LoVo (cell line): ENCODE measurements at regions not wholly inside any gene's neighbourhood (a gene's known extent, or its start where the extent isn't known, plus 50 kb on each side); places are given as distances from the start of the nearest gene placed in this dataset.

Source experiments
- DNase-seq: peaks from one replicate; pipeline ENCODE4 v3.0.0-alpha.2; 2016; ENCODE audit warnings: low spot score

DNA sequence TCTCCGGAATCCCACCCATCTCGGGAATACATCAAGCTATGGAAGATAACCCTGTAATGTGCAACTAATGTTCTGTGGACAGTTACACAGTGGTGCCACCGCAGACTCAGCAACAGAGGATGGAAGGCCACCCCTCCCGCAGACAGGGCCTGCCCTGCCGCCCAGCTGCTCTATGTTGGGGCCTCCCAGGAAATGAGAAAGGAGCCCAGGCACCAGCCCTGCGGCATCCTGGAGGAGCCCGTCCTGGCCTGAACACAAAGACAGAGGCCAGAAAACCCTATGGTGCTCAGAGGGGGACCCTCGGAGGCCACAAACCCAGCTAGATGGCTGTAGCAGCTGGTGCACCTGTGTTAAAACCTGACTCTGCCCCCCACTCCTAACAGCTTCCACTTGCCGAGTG is 216.1 kb upstream of the RPL38 start:
- no peak for DNase-seq

DNA sequence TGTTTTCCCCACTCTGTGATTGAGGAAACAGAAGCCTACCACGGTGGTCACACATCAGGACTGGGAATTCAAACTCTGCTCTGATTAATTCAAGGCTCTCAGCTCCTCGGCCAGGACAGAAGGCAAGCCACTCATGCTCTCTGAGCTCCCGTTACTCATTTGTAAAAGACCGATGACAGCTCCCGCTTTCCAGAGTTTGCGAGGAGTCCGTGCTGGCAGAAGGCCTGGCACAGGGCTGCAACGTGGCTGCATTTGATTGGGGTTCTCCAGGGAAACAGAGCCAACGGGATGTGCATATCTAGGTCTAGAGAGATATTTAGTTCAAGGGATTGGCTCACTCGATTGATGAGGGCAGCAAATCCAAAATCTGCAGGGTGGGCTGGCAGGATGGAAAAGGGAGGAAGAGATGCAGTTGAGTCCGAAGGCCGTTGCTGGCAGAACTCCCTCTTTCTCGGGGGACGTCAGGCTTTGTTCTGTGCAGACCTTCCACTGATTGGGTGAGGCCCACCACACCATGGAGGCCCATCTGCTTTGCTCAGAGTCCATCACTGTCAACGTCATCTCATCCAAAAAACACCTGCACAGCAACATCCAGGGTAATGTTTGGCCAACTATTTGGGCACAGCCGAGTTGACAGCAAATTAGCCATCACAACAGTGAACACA is 215.5 kb upstream of the RPL38 start:
- no peak for DNase-seq

DNA sequence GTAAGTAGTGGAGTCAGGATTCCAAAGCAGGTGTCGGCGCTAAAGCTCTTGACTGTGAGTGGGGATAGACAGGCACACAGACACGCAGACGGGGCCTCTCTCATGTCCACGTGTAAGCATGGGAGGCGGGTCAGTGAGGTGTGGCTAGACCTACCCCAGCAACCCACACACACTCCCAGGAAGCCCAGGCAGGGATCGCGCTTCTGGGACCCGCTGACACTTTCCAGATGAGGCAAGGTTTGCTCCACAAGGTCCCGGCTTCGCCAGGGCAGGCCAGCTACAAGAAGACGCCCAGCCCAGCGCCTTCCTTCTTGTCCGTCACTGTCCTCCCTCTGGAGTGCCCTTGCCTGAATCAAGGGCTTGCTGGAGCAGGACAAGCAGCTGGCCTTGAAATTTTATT is 213.8 kb upstream of the RPL38 start:
- no peak for DNase-seq

DNA sequence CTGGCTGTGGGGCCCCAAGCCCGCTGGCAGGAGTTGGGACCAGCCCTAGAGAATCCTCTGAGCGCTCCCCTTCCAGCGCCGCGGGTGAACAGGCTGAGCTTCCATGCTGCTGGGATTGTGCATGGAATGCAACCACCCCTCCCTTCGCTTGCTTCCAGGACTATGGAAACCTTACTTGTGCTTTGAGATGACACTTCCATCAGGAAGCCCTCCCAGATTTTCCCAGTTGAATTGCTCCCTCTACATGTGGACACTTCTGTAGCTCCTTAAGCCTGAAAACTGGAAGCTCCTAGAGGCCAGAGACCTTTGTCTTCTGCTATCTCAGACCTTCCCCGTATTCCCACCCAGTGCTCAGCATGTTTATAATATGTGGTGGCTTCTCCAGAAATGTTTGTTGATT is 213.2 kb upstream of the RPL38 start:
- DNase-seq, result no peak

DNA sequence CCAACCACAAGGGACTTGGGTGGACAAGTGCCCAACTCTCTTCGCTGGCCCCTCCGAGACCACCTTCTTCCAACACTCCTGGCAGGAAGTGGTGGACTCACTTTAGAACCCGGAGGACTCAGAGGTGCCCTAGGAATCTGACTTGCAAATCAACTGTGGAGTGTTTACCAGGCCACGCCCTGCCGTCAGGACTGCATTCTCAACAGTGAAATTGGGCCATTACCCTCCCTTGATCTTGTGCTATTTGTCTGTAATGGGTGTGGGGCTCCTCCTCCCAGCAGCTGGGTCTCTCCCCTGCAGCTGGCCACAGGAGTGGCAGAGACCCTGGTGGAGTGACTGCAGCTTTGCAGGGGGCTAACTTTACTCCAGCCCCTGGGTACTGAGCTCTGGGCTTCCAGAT is 212.2 kb upstream of the RPL38 start:
- no peak for DNase-seq

DNA sequence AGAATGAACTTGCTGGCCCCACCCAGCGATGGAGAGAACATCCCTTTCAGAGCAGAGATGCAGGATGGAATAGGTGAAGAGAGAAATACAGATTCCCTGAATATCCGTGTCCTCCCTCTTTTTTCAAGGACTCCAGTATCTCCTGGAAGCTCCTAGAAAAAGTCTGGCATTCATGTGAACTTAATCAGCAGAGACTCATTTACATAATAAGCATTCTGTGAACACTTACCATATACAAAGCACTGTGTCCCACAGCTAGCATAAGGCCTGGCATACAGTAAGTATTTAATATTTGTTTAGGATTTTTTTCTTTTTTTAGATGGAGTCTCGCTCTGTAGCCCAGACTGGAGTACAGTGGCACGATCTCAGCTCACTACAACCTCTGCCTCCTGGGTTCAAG is 208.5 kb upstream of the RPL38 start:
- DNase-seq, result no peak

DNA sequence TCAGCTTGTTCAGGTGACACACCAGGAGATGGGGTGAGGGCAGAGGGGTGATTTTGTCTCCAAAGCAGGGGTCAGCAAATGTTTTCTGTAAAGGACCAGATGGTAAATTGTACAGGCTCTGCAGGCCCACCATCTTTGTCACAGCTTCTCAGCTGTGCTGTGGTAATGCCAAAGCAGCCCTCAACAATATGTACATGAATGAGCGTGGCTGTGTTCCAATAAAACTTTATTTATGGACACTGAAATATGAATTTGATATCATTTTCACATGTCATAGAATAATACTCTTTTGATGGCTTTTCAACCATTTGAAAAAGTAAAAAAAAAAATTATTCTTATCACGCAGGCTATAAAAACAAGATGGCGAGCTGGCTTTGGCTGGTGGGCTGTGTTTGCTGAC is 206.4 kb upstream of the RPL38 start:
- no peak for DNase-seq

DNA sequence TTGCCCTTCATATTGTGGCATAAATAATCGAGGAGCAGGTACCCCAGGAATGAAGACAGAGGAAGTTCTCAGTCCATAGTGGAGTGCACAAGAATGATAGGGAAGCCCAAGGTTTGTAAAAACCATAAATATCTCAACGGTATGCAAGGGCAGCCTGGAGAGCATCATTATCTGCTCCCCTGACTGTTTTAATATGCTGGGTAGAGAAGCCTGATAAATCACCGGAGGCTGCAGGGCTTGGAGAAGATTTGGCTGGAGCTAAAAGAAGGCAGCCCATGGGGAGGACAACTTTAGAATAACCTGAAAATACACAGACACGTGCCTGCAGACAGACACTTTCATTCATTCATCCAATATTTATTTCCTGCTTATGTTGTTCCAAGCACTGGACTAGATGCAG is 205.2 kb upstream of the RPL38 start:
- DNase-seq, result no peak

DNA sequence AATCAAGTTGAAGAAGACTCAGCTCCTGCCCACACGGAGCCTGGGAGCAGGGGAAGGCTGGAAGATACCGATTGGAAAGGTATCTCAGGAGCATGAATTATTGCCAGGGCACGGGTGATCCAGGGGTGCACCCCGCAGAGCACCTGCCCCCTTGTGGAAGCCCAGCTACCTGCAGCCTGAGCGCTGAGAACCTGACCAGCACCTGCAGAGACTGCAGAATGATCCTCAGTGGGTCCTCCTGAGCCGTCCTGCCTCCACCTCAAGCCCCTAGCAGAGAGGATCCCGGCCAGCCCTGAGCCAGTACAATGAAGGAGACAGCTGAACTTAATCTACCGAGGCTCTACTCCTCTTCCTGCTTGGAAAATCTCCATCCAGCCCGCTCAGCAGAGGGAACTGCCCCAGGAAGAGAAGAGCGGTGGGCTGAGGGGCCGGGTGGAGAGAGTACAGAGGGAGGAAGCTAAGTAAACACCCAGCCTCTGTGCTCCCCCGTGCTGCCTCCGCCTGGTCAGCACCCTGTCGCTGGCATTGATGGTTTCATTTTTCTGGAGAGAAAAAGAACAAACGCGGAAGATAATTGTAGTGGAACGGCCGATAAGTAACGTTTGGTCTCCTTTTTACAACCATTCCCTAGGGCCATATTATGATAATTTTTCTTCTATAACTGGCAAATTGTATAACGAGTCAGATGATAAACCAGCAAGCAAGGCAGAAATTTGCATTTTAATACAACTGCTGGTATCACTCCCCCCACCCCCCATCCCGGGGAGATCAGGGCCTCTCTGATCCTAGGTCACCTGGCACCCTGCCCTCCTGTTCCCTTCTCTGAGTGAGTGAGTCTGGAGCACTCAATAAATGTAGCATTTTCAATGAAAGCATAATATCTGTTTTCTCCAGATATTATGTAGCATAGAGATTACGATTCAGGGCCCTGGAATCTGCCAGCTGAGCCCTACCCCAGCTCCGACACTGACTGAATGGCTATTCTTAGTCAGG is 204.5 kb upstream of the RPL38 start:
- peak; percentile 43 for DNase-seq

DNA sequence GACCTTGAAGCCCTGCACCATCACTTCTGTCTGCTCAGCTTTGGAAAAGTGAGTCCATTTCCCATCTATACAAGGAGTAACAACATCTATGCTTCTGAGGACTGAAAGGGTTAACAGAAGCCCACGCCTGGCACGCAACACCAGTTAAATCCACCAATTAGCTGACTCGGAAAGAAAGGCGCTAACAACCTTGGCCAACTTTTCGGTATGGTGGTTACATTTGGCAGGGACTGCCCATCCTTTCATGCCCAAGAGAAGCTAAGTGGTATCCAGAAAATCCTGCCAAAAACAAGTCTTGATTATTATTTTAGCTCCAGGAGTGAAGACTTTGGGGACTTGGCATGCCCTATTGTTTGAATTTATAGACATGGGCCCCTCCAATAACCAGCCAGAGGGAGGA is 202.3 kb upstream of the RPL38 start:
- no peak for DNase-seq

DNA sequence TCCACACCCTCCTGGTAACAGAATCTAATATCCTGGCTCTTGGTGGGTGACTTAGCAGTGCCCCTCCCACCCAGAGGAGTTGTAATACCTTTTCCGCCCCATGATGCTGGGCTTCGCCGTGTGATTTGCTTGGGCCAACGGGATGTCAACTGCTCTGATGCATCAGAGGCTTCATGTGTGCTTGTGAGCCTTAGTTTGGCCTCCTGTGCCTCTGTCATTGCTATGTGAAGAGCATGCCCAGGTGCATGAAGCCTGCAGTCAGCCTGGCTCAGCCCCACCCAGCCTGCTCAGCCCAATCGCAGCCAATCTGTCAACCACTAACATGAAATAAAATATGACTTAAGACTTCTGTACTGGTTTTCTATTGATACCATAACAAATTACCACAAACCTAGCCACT is 201.2 kb upstream of the RPL38 start:
- no peak for DNase-seq

DNA sequence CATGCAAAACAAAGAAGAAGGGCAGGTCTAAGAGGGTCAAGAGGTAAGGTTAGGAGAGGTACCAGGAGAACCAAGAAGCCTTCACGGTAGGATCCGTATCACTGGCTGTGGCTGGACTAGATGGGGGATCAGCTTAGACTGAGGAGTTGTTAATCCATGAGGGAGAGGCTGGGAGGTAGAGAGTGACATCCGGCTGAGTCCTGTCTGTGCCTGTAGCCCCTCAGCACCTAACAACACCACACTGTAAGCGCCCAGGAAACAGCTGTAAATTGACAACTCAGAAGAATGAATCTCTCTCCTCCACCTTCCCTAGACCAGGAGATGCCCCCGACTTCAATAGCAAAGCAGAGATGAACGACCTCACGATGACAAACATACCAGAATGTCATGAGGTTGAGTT is 199.4 kb upstream of the RPL38 start:
- no peak for DNase-seq

DNA sequence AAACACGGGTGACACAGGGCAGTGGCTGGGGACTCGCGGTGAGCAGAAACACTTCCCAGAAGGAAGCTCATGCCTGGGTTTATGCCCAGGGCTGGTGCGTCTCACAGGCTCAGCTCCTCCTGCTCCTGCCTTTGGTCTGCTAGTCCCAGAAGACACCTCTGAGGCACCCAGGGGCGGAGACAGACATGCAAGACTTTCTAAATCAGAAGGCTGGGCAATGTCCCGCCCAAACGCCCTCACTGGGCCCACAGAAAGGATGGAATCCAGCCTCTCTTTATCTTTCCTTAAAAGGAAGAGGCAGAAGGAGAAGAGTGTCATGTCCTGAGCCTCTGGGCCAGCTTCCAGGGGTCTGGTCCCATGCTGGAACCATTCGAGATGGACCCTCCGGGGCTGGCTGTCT is 197.7 kb upstream of the RPL38 start:
- DNase-seq, result no peak

DNA sequence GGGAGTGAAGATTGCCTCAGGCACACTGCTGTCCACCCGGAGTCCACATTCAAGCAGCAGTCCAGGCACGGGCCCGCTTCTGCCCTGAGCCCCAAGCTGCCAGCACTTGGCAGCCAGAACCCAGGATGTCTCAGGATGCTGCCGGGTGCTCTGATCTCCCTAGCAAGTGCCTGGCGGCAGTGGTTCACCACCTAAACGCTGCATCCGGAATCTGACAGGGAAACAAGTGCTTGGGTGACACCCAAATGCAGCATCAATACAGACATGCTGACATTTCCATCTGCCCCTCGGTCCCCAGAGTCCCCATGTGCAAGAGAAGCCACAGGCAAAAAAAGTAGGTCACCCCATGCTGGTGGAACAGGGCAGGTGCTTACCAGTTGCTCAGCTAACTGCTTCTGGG is 197.1 kb upstream of the RPL38 start:
- DNase-seq, result no peak

DNA sequence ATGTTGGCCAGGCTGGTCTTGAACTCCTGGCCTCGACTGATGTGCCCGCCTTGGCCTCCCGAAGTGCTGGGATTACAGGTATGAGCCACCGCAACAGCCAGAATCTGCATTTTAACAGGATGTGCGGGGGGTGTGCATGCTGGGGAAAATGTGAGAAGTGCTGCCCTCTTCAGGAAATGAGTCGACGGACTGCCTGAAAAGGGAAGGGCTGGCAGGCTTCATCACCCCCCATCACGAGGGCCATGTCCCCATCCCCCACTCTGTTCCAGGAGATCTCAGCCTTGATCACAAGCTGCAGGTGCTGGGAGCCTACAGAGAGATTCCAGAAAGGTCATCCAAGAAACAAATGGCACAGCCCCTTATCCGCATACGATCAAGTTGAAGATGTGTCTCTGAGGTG is 195.3 kb upstream of the RPL38 start:
- DNase-seq, result no peak

DNA sequence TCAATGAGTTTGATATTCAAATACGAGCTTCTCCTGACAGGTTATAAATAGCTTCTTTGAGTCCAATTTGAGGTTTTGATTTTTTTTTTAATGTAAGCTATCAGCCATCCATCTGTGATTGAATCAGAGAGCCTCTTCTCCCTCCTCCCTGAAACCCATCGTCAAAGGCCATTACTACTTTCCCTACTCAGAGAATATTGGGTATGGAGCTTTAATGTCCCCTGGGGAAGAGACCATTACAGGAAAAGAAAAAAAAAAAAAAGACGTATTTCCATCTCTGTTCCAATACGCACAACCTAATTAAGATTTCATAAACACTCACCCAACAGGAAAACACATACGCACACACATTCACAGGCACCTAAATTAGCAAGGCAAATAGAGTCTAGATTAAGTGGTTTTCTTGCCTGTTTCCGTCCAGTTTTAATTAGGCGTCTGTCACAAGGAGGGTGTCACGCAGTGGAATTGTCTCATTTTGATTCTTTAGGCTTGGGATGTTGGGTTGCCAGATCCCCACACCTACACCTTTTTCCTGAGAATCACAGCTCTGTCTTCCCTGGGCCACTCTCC is 194.3 kb upstream of the RPL38 start:
- no peak for DNase-seq

DNA sequence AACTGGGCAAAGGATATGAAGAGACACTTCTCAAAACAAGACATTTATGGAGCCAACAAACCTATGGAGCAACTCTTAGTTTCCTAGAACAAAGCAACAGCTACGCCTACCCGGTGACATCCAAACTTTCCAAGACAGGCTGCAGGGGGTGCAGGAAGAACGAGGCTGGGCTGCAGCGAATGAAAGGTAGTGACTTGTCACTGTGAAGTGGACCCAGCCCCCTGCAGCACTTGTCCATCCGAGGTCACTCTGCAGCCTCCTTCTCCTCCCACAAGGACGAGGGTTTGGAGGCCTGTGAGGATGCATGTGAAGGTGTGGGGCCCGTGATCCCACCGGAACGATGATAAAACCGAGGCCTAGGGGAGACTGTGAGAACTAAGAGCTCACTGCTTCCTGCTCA is 192.6 kb upstream of the RPL38 start:
- no peak for DNase-seq

DNA sequence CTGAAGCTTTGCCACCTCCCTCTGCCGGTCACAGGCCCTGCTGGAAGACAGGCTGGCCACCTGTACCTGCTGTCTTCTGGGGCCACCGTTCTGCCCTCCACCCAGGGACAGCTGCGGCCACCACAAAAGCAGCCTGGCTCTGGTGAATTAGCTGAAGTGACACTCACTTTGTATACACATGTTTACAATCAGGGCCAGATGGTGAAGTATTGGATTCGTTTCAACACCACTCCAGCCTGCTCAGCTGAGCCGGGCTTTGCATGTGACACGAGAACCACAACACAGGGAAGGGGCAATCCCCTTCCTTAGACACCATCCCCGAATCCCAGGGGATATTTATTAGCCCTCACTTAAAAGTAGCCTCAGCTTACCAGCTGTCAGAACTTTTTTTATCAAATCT is 191.5 kb upstream of the RPL38 start:
- no peak for DNase-seq

DNA sequence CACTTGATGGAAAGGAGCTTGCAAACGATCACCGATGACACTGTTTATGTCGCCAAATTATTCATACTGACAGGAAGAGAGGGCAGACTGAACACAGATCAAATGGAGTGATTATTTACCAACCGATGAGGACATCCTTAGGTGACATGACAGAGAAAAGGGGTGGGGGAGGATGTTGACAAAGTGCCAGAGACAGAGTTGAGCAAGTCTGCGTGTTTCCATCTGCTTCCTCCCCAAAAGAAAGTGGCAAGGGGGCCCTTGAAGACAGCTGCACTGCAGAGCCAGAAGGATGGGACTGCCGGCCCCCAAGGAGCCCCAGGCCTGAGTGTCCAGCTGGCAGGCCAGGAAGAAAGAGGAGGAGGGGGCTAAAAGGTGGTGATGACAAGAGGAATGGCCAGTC is 191.0 kb upstream of the RPL38 start:
- no peak for DNase-seq

DNA sequence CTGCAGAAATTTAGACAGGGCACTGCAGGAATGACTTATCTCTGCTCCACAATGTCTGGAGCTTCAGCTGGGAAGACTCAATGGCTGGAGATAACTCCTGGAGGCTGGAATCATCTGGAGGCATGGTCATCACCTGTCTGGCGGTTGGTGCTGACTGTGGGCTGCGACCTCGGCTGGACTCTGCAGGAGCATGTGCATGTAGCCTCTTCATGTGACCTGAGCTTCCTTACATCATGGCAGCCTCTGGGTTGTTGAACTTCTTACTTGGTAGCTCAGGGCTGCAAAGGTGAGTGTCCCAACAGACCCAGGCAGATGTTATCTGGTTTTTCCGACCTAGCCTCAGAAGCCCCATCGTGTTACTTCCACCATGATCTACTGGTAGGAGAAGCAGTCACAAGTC is 188.2 kb upstream of the RPL38 start:
- DNase-seq, result no peak

DNA sequence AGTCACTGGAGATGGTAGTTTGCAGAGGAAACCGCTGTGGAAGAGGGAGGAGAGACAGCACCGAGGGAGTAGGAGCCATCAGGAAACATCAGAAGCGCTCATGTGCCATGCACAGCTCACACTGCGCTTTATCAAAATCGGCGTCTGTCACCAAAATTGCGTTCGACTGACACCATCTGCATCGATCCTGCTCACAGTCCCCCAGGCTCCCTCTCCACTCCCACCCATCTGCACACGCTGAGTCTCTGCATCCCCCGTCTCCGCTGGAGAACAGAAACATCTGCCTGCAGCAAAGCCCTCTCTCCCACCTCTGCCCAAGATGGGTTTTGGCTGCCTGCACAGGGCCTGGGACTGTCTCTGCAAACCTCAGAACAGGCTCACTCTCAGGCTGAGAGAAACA is 187.5 kb upstream of the RPL38 start:
- no peak for DNase-seq

DNA sequence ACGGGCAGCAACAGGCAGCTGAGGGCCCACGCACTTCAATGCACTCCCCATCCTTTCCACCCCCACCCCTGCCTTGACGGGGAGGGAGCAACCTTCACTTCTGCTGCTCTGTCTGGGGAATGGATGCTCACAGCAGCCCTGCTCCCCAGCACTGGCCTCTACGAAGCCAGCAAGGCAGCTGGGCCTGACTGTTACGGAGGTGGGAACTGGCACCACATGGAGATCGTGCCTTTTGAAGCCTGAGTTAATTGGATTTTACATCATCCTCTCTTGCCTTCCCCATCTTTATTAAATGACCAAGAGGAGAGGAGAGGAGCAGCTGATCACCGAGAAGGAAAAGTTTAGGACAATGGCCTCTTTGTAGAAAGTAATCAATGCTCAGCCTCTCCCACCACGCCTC is 187.0 kb upstream of the RPL38 start:
- no peak for DNase-seq

DNA sequence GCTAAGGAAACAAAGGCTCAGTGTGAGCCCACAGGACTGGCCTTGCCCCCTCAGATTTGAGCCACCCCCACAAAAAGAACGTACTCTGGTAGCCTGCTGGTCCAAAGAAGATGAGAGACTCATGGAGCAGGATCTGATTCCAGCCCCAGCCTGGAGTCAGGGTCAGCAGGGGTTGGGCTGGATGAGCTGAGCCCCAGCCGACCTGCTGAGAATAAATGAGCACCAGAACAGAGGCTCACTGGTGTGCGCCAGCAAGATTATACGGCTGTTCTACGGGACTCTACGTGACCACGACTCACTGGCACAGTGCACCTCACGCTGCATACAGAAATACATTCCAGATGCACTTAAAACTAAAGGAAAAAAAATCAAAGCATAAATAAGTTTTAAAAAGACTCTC is 186.0 kb upstream of the RPL38 start:
- no peak for DNase-seq
